UCSD-AML1 (cell line): ENCODE measurements at regions not wholly inside any gene's neighbourhood (a gene's known extent, or its start where the extent isn't known, plus 50 kb on each side); places are given as distances from the start of the nearest gene placed in this dataset.
"Not testable (repeated sequence)": the region's sequence is repeated elsewhere in the genome, so short reads cannot be mapped to it uniquely, and the experiment has no call there.

Experiments
- DNase-seq: peaks from one replicate; lab custom pipeline; 2025; ENCODE audit not compliant: unreplicated experiment; lab: John Stamatoyannopoulos, UW

- DNase-seq, result no peak
Observed at GRCh38 chr5:130514984-130515690, 610.9 kb downstream of the CHSY3 start.

- no peak for DNase-seq
Observed at GRCh38 chr5:130502702-130503101, 598.4 kb downstream of the CHSY3 start.

- DNase-seq, result no peak
Observed at GRCh38 chr5:130501151-130501865, 597.0 kb downstream of the CHSY3 start.

- not testable (repeated sequence) for DNase-seq
Observed at GRCh38 chr5:130500495-130500894, 596.2 kb downstream of the CHSY3 start.

GRCh38 chr5:130496215-130496614 is 592.0 kb downstream of the CHSY3 start:
- no peak for DNase-seq

- DNase-seq, result no peak
Observed at GRCh38 chr5:130488252-130488651, 584.0 kb downstream of the CHSY3 start.

GRCh38 chr5:130479045-130479804 is 575.0 kb downstream of the CHSY3 start:
- DNase-seq, result no peak

- DNase-seq, result no peak
Observed at GRCh38 chr5:130476325-130476724, 572.1 kb downstream of the CHSY3 start.

GRCh38 chr5:130462516-130462915 is 558.3 kb downstream of the CHSY3 start:
- no peak for DNase-seq

GRCh38 chr5:130455175-130455574 is 550.9 kb downstream of the CHSY3 start:
- no peak for DNase-seq

- no peak for DNase-seq
Observed at GRCh38 chr5:130452744-130453143, 548.5 kb downstream of the CHSY3 start.

GRCh38 chr5:130436430-130436829 is 532.2 kb downstream of the CHSY3 start:
- DNase-seq, result no peak

- no peak for DNase-seq
Observed at GRCh38 chr5:130427222-130427955, 523.1 kb downstream of the CHSY3 start.

- DNase-seq, result no peak
Observed at GRCh38 chr5:130425424-130425823, 521.2 kb downstream of the CHSY3 start.

- no peak for DNase-seq
Observed at GRCh38 chr5:130424341-130424740, 520.1 kb downstream of the CHSY3 start.

- no peak for DNase-seq
Observed at GRCh38 chr5:130402906-130403305, 498.6 kb downstream of the CHSY3 start.

- DNase-seq, result no peak
Observed at GRCh38 chr5:130400091-130400490, 495.8 kb downstream of the CHSY3 start.

- DNase-seq, result no peak
Observed at GRCh38 chr5:130398825-130399224, 494.6 kb downstream of the CHSY3 start.

GRCh38 chr5:130397727-130398126 is 493.5 kb downstream of the CHSY3 start:
- not testable (repeated sequence) for DNase-seq

GRCh38 chr5:130397132-130397531 is 492.9 kb downstream of the CHSY3 start:
- no peak for DNase-seq

GRCh38 chr5:130391727-130392264 is 487.5 kb downstream of the CHSY3 start:
- not testable (repeated sequence) for DNase-seq
